Activated naive CD4-positive, alpha-beta T cell (primary cell): ENCODE measurements at regions not wholly inside any gene's neighbourhood (a gene's known extent, or its start where the extent isn't known, plus 50 kb on each side); places are given as distances from the start of the nearest gene placed in this dataset.
"Not testable (repeated sequence)": the region's sequence is repeated elsewhere in the genome, so short reads cannot be mapped to it uniquely, and the experiment has no call there.

ENCODE experiments used
- DNase-seq, 4 experiments: peaks; one replicate each; lab custom pipeline; 2025; lab: John Stamatoyannopoulos, UW

- DNase-seq = no peak
These were observed 446.8 kb upstream of the DPH6 start for GRCh38 chr15:35992791-35993190.

GRCh38 chr15:35993196-35993595, 447.2 kb upstream of the DPH6 start:
- DNase-seq = no peak

DNA sequence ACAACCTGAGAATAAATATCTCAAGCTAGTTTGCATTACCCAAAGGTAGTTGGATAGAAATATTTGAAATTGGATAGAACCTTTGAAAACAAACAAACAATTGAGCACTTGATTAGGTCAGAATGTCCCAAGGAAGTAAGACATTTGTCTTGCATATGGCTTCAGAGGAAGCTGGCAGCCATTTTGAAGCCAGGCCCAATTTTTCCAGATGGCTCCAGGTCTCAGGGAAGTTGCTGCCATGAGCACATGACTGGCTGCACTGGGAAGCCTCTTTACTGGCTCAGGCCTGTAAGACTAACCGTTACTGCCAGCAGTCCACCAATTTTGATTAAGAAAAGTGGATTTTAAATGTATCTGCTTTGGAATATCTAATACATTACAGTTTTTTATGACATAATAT, 448.9 kb upstream of the DPH6 start:
- no peak for DNase-seq

DNA sequence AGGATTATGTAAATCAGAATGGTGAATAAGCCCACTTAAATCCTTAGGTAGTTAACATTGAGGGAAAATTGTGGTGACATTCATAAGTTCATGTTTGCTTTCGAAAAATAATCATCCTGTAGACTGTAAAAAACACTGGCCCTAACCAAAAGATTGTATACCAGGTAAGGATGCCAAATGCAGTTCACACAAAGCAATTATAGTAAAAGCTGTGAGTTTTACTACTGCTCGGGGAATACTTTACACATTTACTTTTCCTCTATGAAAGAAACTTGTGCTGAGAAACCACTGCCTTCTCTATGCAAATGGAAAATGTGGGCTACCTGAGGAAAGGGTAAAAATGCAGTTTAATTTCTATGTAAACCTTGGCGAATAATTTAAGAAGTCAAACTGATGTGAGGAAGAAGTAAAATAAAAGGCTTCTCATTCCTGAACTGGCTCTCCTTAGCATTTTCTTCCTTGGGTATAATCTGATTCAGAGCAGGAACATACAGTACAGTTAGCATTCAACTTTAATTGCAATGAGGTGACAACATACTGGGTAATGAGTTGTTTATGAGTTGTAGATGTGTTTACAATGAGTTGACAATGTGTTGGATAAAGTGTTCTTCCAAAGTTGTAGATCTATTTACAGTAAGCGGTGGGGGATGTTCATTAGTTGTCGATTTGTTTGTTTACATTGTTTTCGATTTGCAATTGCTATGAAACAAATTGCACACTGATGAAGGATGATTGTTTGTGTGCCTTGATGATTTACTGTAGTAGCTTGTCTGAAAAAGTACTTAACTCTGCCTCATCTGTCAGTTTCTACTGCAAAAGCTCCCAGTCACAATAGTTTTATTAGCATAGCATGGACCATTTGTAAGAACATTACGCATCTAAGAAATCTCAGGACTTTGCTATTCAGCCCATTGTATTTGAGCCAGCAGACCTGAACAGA, 453.0 kb upstream of the DPH6 start:
- DNase-seq = no peak

- DNase-seq = no peak
These were observed 459.0 kb upstream of the DPH6 start for GRCh38 chr15:36004891-36005490.

DNA sequence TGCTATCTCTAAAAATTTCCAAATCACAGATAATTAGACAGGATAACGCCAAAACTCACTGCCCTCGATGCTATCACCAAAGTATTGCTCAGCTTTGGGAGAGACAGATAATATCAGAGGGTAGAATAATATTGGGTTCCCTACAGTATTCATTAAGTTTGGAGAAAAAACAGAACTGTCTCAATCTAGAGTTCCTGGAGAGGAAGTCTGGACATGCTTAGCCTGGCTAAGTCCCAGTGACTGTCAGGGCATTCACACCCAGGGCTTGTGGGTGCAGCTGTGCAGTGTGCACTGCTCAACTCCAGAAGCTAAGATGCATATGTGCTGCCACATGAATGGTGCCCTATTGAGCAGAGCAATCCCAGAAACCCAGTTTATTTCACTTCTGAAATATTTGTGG, 459.6 kb upstream of the DPH6 start:
- no peak for DNase-seq

- DNase-seq = no peak
These were observed 461.7 kb upstream of the DPH6 start for GRCh38 chr15:36007699-36008098.

DNA sequence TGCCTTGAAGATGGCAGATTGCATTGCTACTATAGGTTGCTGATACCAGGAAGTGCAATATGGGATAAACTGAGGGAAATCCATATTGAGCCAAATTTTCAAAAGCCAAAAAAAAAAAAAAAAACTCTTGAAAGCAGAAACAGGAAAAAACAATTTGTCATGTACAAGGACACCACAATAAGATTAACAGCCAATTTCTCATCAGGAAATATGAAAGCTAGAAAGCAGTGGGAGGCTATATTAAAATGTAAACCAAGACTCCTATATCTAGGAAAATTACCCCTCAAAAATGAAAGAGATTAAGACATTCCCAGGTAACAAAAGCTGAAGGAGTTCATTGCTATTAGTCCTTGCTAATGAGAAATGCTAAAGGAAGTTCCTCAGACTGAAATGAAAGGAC, 462.8 kb upstream of the DPH6 start:
- DNase-seq = no peak

GRCh38 chr15:36024031-36024688, 478.2 kb upstream of the DPH6 start:
- DNase-seq = no peak

DNA sequence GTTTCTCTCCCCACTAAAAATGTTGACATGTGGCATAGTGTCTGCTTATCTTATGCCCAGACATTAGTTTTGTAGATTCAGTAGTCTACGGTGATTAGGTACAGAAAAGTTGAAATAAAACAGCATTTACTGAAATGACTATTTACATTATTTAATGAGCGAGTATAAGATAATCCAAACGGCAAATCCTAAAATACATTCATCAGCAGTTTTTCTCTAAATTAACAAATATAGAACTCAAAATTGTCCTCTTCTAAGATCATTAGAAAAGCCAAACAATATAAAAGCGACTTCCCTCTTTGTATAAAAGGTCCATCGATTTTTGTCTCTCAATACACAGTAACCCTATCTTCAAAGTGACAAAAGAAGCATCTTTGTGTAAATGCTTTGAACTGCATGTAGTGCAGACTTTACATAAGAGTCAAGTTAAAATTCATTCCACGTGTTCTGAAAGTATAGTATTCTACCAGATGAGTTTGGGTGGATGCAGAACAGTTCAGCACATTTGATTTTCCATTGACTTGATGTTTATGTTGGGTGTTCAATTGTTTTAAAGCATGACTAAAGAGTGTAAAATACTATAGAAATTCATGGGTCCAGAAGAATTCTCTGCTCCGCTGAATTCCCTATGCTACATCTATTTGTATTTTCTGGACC, 480.8 kb upstream of the DPH6 start:
- DNase-seq = no peak

DNA sequence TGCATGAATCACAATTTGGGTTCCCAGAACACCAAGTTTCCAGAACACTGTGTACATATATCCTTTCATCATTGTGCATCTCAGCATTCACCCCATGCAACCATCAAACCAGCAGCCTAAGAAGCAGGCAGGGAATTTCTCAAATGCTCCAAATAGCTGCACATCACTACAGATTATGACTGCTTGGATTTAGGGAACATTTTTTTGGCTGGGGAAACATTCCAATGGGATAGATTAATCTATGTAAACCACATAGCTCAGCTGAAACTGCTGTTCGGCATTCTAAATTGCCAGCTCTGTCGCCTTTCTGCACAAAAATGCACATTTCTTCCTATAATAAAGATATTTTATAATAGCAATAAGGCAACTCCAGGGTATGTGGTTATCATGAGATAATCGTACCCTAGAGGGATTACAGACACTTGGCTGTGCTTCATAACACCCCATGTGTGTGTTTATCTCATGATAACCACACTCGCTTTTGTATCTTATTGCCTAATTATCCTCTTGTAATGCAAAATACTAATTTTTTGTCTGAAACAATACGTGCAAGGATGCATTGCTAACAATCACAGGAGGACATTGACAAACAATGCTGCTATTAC, 483.7 kb upstream of the DPH6 start:
- no peak for DNase-seq

GRCh38 chr15:36039996-36040572, 494.1 kb upstream of the DPH6 start:
- DNase-seq = no peak

GRCh38 chr15:36047018-36047716, 501.2 kb upstream of the DPH6 start:
- not testable (repeated sequence) for DNase-seq

- no peak for DNase-seq
These were observed 504.9 kb upstream of the DPH6 start for GRCh38 chr15:36050899-36051298.

DNA sequence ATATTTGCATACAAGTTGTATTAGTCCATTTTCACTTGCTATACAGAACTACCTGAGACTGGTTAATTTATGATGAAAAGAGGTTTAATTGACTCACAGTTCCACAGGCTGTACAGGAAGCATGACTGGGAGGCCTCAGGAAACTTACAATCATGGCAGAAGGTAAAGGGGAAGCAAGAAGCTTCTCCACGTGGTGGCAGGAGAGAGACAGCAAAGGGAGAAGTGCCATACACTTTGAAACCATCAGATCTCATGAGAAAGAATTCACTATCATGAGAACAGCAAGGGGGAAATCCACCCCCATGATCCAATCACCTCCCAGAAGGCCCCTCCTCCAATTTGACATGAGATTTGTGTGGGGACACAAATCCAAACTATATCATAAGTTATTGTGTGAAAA, 506.7 kb upstream of the DPH6 start:
- not testable (repeated sequence) for DNase-seq

DNA sequence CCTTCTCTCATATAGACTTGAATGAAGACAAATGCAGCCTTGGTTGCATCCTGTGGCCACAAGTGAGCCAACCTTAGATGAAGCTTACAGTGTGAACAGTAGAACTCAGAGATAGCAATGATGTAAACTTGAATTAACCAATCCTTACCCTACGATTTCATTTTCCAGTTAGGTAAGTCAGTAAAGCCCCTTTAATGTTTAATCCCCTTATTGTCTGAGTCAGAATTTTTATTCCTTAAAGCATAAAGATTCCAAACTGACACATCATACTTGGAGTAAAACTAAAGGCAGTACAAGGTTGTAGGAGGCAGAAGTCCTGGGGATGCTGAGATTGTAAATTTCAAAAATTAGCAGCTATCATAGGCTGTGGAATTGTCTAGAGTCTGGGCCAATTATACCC, 507.8 kb upstream of the DPH6 start:
- no peak for DNase-seq

- no peak for DNase-seq
These were observed 513.6 kb upstream of the DPH6 start for GRCh38 chr15:36059596-36059995.

DNA sequence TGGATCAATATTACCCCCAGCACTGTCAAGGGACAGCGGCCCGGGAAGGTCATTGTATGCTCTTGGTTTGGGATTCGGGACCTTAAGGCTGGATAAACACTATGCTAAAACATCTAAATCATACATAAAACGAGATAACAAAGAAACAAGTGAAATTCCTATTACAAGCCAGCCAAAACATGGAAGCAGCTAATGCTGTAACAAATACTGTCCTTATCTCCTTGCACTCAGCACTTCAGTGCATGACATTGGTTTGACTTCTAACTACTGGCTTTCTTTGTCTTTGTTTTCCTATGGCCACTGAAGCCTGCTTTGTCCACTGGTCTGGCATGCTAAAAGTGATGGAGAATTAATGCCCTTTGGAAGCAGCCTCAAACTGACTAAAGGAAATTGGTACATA, 516.4 kb upstream of the DPH6 start:
- DNase-seq = no peak

DNA sequence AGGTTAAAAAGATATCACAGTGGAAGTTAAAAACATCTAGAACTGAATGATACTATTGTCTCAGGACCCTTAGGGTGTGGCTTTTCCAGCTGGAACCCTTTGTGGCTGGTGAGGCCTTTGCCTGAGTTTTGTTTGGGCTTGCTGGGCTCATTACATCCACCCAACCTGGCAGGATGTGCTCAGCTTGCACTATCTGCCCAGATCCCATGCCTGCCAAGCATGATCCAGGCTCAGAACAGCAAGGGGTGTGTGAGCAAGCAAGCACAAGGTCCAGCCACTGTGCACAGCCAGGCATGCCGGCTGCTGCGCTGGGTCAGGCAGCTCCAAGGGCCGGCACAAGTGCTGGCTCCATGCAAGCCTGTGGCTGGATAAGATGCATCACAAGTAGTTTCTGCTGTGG, 512.7 kb upstream of the CDIN1 start:
- DNase-seq = no peak

GRCh38 chr15:36067483-36068274, 511.7 kb upstream of the CDIN1 start:
- no peak for DNase-seq
